GM23338 (cell line): ENCODE measurements at regions not wholly inside any gene's neighbourhood (a gene's known extent, or its start where the extent isn't known, plus 50 kb on each side); places are given as distances from the start of the nearest gene placed in this dataset.

Source experiments
- ATAC-seq: fragments of 200-7000 bp; cut with Tn5 transposase; 3 replicates; pipeline ENCODE4 v1.9.1; 2020
- DNase-seq: peaks from one replicate; pipeline ENCODE4 v3.0.0-alpha.2; 2015; ENCODE audit warnings: low spot score
- H2AFZ ChIP-seq: fragments of 200-600 bp; sonication (generic); 2 replicates; pipeline ENCODE4 v1.8.0; 2016; ENCODE audit warnings: antibody characterized with exemption, mild to moderate bottlenecking, moderate library complexity
- H3F3A ChIP-seq: fragments of 200-600 bp; sonication (generic); replicated peaks from 2 replicates; pipeline ENCODE4 v1.8.0; 2017; ENCODE audit warnings: antibody characterized with exemption, mixed run types, low read depth
- H3K27ac ChIP-seq: fragments of 200-600 bp; sonication (generic); 2 replicates; pipeline ENCODE4 v1.6.1; 2016; ENCODE audit warnings: low read depth
- H3K27me3 ChIP-seq: fragments of 200-600 bp; sonication (generic); 2 replicates; pipeline ENCODE4 v1.8.0; 2016; ENCODE audit warnings: mild to moderate bottlenecking, mixed run types, moderate library complexity; ENCODE audit not compliant: insufficient read depth
- H3K36me3 ChIP-seq: fragments of 200-600 bp; sonication (generic); 2 replicates; pipeline ENCODE4 v1.8.0; 2016; ENCODE audit warnings: mild to moderate bottlenecking; ENCODE audit not compliant: insufficient read depth
- H3K4me1 ChIP-seq: fragments of 200-600 bp; sonication (generic); 2 replicates; pipeline ENCODE4 v1.8.0; 2016; ENCODE audit warnings: mild to moderate bottlenecking, moderate library complexity; ENCODE audit not compliant: insufficient read depth
- H3K4me2 ChIP-seq: fragments of 200-600 bp; sonication (generic); 2 replicates; pipeline ENCODE4 v1.7.1; 2017; ENCODE audit warnings: mixed run types
- H3K4me3 ChIP-seq: fragments of 200-600 bp; sonication (generic); 2 replicates; pipeline ENCODE4 v1.6.1; 2016; ENCODE audit warnings: mixed run types
- H3K79me2 ChIP-seq: fragments of 200-600 bp; sonication (generic); replicated peaks from 2 replicates; pipeline ENCODE4 v1.8.0; 2017; ENCODE audit warnings: mild to moderate bottlenecking; ENCODE audit not compliant: insufficient read depth
- H3K9me2 ChIP-seq: fragments of 200-600 bp; sonication (generic); 2 replicates; pipeline ENCODE4 v1.8.0; 2017; ENCODE audit not compliant: insufficient read depth
- H4K20me1 ChIP-seq: fragments of 200-600 bp; sonication (generic); replicated peaks from 2 replicates; pipeline ENCODE4 v1.8.0; 2017; ENCODE audit warnings: mild to moderate bottlenecking; ENCODE audit not compliant: insufficient read depth
- H3K27ac Mint-ChIP-seq: 2 replicates; pipeline ENCODE4 v1.8.0; 2020; ENCODE audit warnings: inconsistent platforms, mild to moderate bottlenecking, moderate library complexity, mixed read lengths
- H3K27me3 Mint-ChIP-seq: 3 replicates; pipeline ENCODE4 v1.8.0; 2022; ENCODE audit warnings: low read depth, mild to moderate bottlenecking, moderate library complexity, mixed read lengths, inconsistent platforms; ENCODE audit not compliant: insufficient read depth, poor library complexity
- H3K36me3 Mint-ChIP-seq: 3 replicates; pipeline ENCODE4 v1.8.0; 2021; ENCODE audit warnings: low read depth, mild to moderate bottlenecking, inconsistent platforms, moderate library complexity, mixed read lengths
- H3K4me1 Mint-ChIP-seq: 3 replicates; pipeline ENCODE4 v1.8.0; 2020; ENCODE audit warnings: mild to moderate bottlenecking, inconsistent platforms, mixed read lengths
- H3K4me3 Mint-ChIP-seq: 3 replicates; pipeline ENCODE4 v1.8.0; 2021; ENCODE audit warnings: moderate library complexity, mild to moderate bottlenecking, inconsistent platforms, mixed read lengths
- H3K9me3 Mint-ChIP-seq: 3 replicates; pipeline ENCODE4 v1.8.0; 2020; ENCODE audit warnings: moderate library complexity, mild to moderate bottlenecking, inconsistent platforms, mixed read lengths
- CREB1 ChIP-seq: fragments of 250-450 bp; sonication (Bioruptor Pico); IDR thresholded peaks from 2 replicates; pipeline ENCODE4 v1.5.0; 2020; ENCODE audit warnings: low read depth, mild to moderate bottlenecking, moderate library complexity
- CTCF ChIP-seq, 2 experiments: fragments of 200-600 bp in 1 of 2; sonication (generic) in 1 of 2; conservative IDR thresholded peaks; 2 replicates each; pipeline versions ENCODE4 v1.5.1 to v1.6.1; 2016 to 2017; ENCODE audit warnings: antibody characterized with exemption in 2 of 2, low read depth in 2 of 2, mild to moderate bottlenecking in 2 of 2, moderate library complexity in 1 of 2
- ETS1 ChIP-seq: IDR thresholded peaks from 2 replicates; pipeline ENCODE4 v1.6.1; 2016; ENCODE audit warnings: antibody characterized with exemption
- EZH2phosphoT487 ChIP-seq: fragments of 200-600 bp; sonication (generic); IDR thresholded peaks from one replicate; pipeline ENCODE4 v1.8.1; 2018; ENCODE audit warnings: antibody characterized with exemption; ENCODE audit not compliant: unreplicated experiment
- NANOG ChIP-seq: IDR thresholded peaks from 2 replicates; pipeline ENCODE4 v1.6.1; 2016; ENCODE audit warnings: antibody characterized with exemption, borderline replicate concordance
- POLR2AphosphoS5 ChIP-seq: IDR thresholded peaks from 2 replicates; pipeline ENCODE4 v1.6.1; 2016; ENCODE audit warnings: antibody characterized with exemption, low read depth
- ZNF114 ChIP-seq: fragments of 250-450 bp; sonication (Bioruptor Pico); IDR thresholded peaks from 2 replicates; pipeline ENCODE4 v1.5.0; 2020; ENCODE audit warnings: mild to moderate bottlenecking, moderate library complexity
- ZNF462 ChIP-seq: fragments of 250-450 bp; sonication (Bioruptor Pico); IDR thresholded peaks from 2 replicates; pipeline ENCODE4 v1.5.0; 2020; ENCODE audit warnings: mild to moderate bottlenecking, moderate library complexity

- TF ChIP-seq ZNF462 (CRISPR knock-in tag), result no peak
- TF ChIP-seq NANOG, result no peak
- TF ChIP-seq CTCF (conservative IDR thresholded peaks at IDR 0.05; ENCODE audit: low read depth in 2 of 2), result no peak
- TF ChIP-seq ETS1, result no peak
These were observed 246.6 kb downstream of the DEPDC1B start (continued) for GRCh38 chr5:60453186-60453976.

DNA sequence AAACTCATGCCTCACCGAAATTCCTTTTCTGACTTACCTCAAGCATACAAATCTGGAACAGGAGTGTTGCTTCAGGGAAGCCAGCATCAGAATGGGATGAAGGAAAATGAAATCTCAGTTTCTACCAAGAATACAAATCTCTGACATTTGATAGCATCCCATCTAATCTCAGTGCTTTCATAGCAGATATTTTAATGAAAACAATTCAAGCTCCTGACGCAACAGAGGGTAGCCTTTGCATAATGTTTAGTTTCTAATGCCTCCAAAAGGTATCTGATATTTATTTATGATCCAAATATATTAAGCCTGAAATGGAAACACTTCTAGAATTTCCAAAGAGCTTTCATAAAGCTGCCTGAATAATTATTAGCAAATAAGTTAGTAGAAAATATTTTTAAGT is 251.4 kb downstream of the DEPDC1B start:
- Histone ChIP-seq H3K36me3 (no peaks in the 10 kb centered on the region), H3K4me2 (no peak overlapping the region), H3K4me3 (no peak overlapping the region), H3K27ac (no peak overlapping the region), H3K9me2 (no peaks in the 10 kb centered on the region; the same call in 1 of the 2 replicates), H3K27me3 (no peaks in the 10 kb centered on the region), H3F3A (no peaks in the 10 kb centered on the region), H4K20me1 (no peaks in the 10 kb centered on the region), H2AFZ (no peak overlapping the region), H3K79me2 (no peaks in the 10 kb centered on the region), H3K4me1 (no peaks in the 10 kb centered on the region)
- Mint-ChIP-seq H3K27ac (no peak overlapping the region), H3K4me1 (no peaks in the 10 kb centered on the region; the same call in 2 of the 3 replicates), H3K36me3 (no peaks in the 10 kb centered on the region), H3K27me3 (no peaks in the 10 kb centered on the region), H3K9me3 (no peaks in the 10 kb centered on the region), H3K4me3 (no peak overlapping the region)
- no peak for ATAC-seq
- DNase-seq, result no peak
- TF ChIP-seq CREB1 (CRISPR knock-in tag), result no peak
- TF ChIP-seq POLR2AphosphoS5, result no peak
- TF ChIP-seq ZNF114, result no peak
- TF ChIP-seq ETS1, result no peak
- TF ChIP-seq CTCF (conservative IDR thresholded peaks at IDR 0.05; ENCODE audit: low read depth in 2 of 2), result no peak
- no peak for TF ChIP-seq EZH2phosphoT487
